ENCODE measurements at regions not wholly inside any gene's neighbourhood (a gene's known extent, or its start where the extent isn't known, plus 50 kb on each side); places are given as distances from the start of the nearest gene placed in this dataset.

DNA sequence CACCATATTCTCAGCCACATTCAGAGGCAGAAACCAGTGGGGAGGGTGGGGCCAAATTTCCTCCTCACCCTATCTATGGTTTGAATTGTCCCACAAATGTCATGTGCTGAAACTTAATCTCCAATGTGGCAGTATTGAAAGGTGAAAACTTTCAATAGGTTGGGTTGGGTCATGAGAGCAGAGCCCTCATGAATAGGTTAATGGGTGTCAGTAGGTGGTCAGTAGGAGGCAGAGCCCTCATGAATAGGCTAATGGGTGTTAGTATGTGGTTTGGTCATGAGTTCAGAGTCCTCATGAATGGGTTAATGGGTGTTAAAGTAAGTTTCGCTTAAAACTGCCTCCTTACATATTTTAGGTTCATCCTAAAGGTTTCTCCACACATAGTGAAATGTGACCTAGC lies 170.0 kb downstream of the FCRL5 start:
- H3K4me3 ChIP-seq (ENCODE audit: insufficient read depth, low read depth, low read length), result no peak overlapping the region
- no peak overlapping the region for H2BK120ac ChIP-seq (ENCODE audit: low read depth, low read length)
- ATAC-seq (ENCODE audit: low read depth) (no peak), DNase-seq (no peak)
- peaks cover 5% of the 10 kb centered on the region for H3K27me3 ChIP-seq (ENCODE audit: control insufficient read depth, insufficient read depth, low read length)
- TF ChIP-seq CHD1 (IDR thresholded peaks at IDR 0.05; ENCODE audit: low read depth, low read length), result no peak
- TF ChIP-seq FOS (IDR thresholded peaks at IDR 0.05; ENCODE audit: low read depth, low read length), result no peak
- TF ChIP-seq USF2 (IDR thresholded peaks at IDR 0.05; ENCODE audit: low read depth, low read length), result no peak
- H3K56ac ChIP-seq (ENCODE audit: extremely low read depth, insufficient read depth, low read length), result no peak overlapping the region
- dilution Hi-C loops (cut with HindIII; ENCODE audit: low sequenced_read_pairs, unreplicated experiment), result no loop called here
- H3K18ac ChIP-seq (ENCODE audit: low read depth, low read length), result no peak overlapping the region
- WGBS, 2 experiments (ENCODE audit: extremely low coverage in 2 of 2, insufficient read length in 1 of 2), result no CpG with 5 or more reads among the region's 1 CpG
- H3K9ac ChIP-seq (ENCODE audit: low read depth, low read length), result no peak overlapping the region
- H3K4ac ChIP-seq (ENCODE audit: low read depth, low read length), result no peak overlapping the region
- intact Hi-C loops (cut with micrococcal nuclease), result no loop called here
- no peak overlapping the region for H2BK15ac ChIP-seq (ENCODE audit: low read depth, low read length)
- H3K23ac ChIP-seq (ENCODE audit: low read depth, low read length), result no peak overlapping the region
- no peak overlapping the region for H4K8ac ChIP-seq (ENCODE audit: low read depth in 2 of 2, low read length in 2 of 2)
- no peak overlapping the region for H3K4me2 ChIP-seq (ENCODE audit: low read depth, low read length)
- no TSS peak for BruUV-seq (replicated peaks)
- no peaks in the 10 kb centered on the region for H4K20me1 ChIP-seq (ENCODE audit: insufficient read depth, low read length)
- no peak overlapping the region for H4K5ac ChIP-seq (ENCODE audit: low read depth, low read length)
- H3K79me1 ChIP-seq (ENCODE audit: low read depth in 1 of 2, low read length in 2 of 2), result no peaks in the 10 kb centered on the region
- CTCF ChIA-PET, result no interaction called here
- no peak overlapping the region for H4K91ac ChIP-seq (ENCODE audit: insufficient read depth, low read depth, low read length)
- in situ Hi-C loops (cut with MboI; ENCODE audit: low sequenced_read_pairs), result no loop called here
- no peaks in the 10 kb centered on the region for H3K4me1 ChIP-seq (ENCODE audit: control insufficient read depth, insufficient read depth, low read length)
- H2BK5ac ChIP-seq (ENCODE audit: low read depth, low read length, poor library complexity, severe bottlenecking), result no peak overlapping the region
- H2AFZ ChIP-seq (replicated peaks; ENCODE audit: low read length, poor library complexity), result no peak overlapping the region
- no peak overlapping the region for H3K14ac ChIP-seq (replicated peaks; ENCODE audit: low read depth, low read length)
- no peak overlapping the region for H2AK9ac ChIP-seq (replicated peaks; ENCODE audit: low read depth, low read length, poor library complexity)
- no peaks in the 10 kb centered on the region for H3K36me3 ChIP-seq (ENCODE audit: control insufficient read depth, insufficient read depth, low read length)
- H2BK20ac ChIP-seq (ENCODE audit: low read depth, low read length), result no peak overlapping the region
- no peak overlapping the region for H3K27ac ChIP-seq (ENCODE audit: insufficient read depth, low read length)
- H2AK5ac ChIP-seq (ENCODE audit: low read depth, low read length), result no peak overlapping the region
- no peaks in the 10 kb centered on the region for H3K9me1 ChIP-seq (ENCODE audit: insufficient read depth, low read length)
- no peaks in the 10 kb centered on the region for H3K9me3 ChIP-seq (ENCODE audit: control insufficient read depth, insufficient read depth, low read length)
- POLR2A ChIA-PET (ENCODE audit: unreplicated experiment), result no interaction called here
